HG03025 (cell line): ENCODE measurements at regions not wholly inside any gene's neighbourhood (a gene's known extent, or its start where the extent isn't known, plus 50 kb on each side); places are given as distances from the start of the nearest gene placed in this dataset.

Source experiments
- ATAC-seq: cut with Tn5 transposase; IDR thresholded peaks from one replicate; pipeline ENCODE4 v1.9.1; 2021; ENCODE audit warnings: mild to moderate bottlenecking, moderate library complexity; ENCODE audit not compliant: unreplicated experiment, low FRiP score

DNA sequence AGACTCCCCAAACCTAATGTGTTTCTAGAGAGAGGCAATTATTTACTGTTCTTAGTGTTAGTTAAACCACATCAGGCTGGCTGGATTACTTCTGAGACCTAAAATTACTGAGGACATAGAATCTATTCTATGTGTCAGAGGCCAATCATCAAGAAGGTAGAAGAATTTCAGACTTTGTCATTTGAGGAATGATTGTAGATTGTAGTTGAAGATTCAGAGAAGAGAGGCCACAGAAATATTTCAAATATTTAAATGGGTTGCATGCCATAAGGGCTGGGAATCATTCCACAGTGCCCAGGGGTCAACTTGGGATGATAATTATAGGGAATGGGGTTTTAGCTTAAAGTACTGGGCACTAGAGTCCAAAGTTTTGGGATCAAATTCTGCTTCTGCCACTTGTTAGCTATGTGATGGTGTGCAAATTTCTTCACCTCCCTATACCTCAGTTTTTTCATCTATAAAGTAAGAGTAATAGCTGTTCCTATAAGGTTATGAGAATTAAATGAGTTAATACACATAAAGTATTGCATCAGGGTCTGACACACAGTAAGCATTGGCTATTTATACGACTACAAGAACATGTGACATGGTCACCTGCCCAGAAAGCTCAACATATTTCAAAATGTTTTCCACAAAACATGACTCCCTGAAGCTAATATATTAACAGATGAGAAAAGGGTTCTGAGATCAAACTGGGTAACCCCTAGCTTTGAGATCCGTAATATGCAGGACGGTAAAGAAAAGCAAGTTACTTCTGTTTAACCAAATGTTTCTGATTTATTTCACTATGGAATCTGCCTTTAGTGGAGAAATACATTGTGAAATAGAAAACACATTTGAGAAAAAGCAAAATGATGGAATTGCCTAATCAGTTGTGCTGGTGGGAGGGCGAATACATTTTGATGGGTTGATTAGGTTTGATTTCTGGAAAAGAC lies 69.7 kb upstream of the SPAG17 start:
- ATAC-seq = no peak

- no peak for ATAC-seq
Measured at GRCh38 chr1:118254001-118254400, 69.0 kb upstream of the SPAG17 start.

GRCh38 chr1:118253053-118253915 lies 68.3 kb upstream of the SPAG17 start:
- ATAC-seq = no peak

DNA sequence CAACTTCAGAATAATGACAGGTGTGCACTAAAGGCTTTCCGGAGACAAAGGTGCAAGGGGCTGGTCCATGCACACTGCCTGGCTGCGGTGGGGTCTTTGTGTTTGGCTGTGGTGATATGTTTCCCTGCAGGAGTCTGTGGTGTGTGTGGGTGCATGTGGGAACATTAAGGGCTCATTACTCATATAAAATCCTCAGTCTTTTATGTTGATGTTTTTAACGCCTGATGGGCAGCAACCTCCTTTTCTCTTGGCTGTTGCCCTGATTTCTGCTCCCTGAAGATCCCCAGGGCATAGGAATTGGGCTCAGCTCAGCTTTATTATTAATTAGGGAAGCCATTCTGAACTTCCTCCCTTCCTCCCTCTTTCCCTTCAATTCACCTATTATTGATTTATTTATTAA lies 67.6 kb upstream of the SPAG17 start:
- ATAC-seq = no peak

GRCh38 chr1:118250232-118250631 lies 65.2 kb upstream of the SPAG17 start:
- ATAC-seq = no peak

DNA sequence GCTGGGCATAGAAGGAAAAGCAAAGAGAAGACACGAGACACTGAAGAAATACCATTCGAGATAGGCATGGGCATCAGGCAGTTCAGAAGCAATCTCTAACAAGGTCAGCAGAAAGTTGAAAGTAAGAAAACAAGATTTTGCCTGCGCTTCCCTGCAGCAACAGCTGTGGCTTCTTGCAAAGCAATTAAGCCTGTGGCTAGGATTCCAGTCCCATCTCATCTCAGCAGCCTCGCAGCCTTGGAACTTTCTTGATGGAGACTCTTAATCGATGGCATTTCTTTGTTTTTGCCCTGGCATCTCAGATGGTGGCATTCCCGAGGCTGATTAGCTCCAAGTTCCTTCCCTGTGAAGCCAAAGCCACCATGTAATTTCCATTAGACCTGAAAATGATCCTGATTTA lies 64.6 kb upstream of the SPAG17 start:
- no peak for ATAC-seq

DNA sequence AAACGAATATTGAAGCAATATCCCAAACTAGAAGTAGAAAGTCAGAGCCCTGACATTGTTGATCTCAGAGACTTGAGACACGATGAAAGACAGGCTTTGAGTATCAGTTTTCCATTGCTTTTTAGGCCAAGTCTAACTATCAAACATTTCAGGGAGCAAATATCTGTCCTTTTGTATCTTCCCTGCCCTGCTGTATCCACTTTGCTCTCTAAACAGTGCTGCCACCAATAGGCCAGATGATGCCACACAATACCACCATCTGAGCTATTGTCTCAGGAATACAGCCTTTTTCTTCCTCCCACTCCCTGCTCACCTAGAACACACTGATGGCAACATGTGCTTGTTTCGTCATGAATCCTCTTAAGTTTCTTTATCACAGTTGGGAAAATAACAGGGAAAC lies 62.6 kb upstream of the SPAG17 start:
- ATAC-seq = no peak

GRCh38 chr1:118246646-118247045 lies 61.6 kb upstream of the SPAG17 start:
- ATAC-seq = no peak

- ATAC-seq = no peak
Measured at GRCh38 chr1:118244194-118244593, 59.2 kb upstream of the SPAG17 start.

DNA sequence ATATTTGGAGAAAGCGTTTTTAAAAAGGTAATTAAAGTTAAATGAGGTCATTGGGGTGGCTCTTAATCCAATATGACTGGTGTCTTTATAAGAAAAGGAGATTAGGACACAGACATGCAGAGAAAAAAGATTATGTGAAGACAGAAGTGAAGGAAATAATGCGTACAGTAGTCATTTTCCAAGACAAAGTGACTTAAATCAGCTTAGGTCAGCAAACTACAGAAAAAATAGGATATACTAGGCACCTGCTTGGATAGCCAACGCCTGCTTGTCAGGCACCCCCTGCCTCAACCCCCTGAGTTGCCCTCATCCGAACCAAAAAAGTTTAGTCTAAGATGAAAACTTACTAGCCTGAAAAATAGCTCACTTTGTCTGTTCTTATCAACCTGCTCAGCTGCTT lies 58.2 kb upstream of the SPAG17 start:
- ATAC-seq = no peak
